PC-9 (cell line): ENCODE measurements at regions not wholly inside any gene's neighbourhood (a gene's known extent, or its start where the extent isn't known, plus 50 kb on each side); places are given as distances from the start of the nearest gene placed in this dataset.

Experiments used
- EZH2 ChIP-seq: fragments of 200-600 bp; sonication (generic); IDR thresholded peaks from 2 replicates; pipeline ENCODE4 v1.8.0; 2017; ENCODE audit warnings: antibody characterized with exemption, low read depth
- TF ChIP-seq, protein P1 (sequence below): fragments of 200-600 bp; sonication (generic); conservative IDR thresholded peaks from 2 replicates; pipeline ENCODE4 v1.6.1; 2017; ENCODE audit warnings: mixed run types, antibody characterized with exemption, mild to moderate bottlenecking, moderate library complexity

DNA sequence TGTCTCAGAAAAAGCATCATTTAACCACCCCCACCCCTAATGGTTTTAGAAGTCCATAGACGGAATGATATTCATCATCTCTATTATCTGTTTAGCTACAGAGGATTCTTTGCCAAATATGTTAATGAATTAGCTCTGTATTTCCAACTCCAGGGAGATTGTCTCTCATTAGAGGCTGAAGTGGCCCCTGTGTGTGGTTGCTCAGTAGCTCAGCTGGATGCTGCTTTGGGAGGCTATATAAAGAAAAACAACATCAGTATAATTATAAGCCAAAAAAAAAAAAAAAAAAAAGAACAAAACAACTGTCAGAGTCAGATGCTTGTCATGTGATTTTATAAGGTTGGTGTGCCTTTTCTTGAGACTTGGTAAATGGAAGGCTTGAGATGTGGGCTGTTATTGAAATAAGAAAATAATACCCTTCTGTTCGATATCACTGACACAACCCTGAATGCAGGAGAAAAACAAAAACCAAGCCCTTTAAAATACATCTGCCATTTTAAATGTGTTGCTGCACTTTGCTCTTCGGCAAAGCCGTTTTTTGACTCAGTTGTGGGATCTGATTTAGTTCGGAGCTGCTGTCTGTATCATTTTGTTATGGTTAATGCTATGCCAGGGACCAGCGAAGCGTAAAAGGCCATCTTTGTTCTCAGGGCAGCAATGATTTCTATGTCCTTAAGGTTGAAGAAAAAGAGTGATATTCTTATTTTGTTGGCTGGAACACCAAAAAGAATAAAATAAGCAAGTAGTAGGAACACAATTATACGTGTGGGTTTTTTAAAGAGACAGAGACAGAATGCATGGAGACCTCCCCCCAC is 422.6 kb downstream of the QKI start:
- TF ChIP-seq, protein P1, sequence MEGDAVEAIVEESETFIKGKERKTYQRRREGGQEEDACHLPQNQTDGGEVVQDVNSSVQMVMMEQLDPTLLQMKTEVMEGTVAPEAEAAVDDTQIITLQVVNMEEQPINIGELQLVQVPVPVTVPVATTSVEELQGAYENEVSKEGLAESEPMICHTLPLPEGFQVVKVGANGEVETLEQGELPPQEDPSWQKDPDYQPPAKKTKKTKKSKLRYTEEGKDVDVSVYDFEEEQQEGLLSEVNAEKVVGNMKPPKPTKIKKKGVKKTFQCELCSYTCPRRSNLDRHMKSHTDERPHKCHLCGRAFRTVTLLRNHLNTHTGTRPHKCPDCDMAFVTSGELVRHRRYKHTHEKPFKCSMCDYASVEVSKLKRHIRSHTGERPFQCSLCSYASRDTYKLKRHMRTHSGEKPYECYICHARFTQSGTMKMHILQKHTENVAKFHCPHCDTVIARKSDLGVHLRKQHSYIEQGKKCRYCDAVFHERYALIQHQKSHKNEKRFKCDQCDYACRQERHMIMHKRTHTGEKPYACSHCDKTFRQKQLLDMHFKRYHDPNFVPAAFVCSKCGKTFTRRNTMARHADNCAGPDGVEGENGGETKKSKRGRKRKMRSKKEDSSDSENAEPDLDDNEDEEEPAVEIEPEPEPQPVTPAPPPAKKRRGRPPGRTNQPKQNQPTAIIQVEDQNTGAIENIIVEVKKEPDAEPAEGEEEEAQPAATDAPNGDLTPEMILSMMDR, result no peak
- no peak for TF ChIP-seq EZH2
